Nephron (organoid): ENCODE measurements at regions not wholly inside any gene's neighbourhood (a gene's known extent, or its start where the extent isn't known, plus 50 kb on each side); places are given as distances from the start of the nearest gene placed in this dataset.
A peak's percentile ranks its signal among the peaks of the same experiment; 100 is the strongest.

Experiments
- H3K27ac Mint-ChIP-seq, 3 experiments: 2 replicates each; pipeline ENCODE4 v1.8.0; 2020; ENCODE audit warnings: mixed read lengths in 3 of 3, mild to moderate bottlenecking in 2 of 3, moderate library complexity in 1 of 3
- H3K27me3 Mint-ChIP-seq: 2 replicates; pipeline ENCODE4 v1.8.0; 2021; ENCODE audit warnings: low read depth, mild to moderate bottlenecking, moderate library complexity, mixed read lengths
- H3K36me3 Mint-ChIP-seq: 2 replicates; pipeline ENCODE4 v1.8.0; 2020; ENCODE audit warnings: low read depth, mixed read lengths
- H3K4me1 Mint-ChIP-seq: 2 replicates; pipeline ENCODE4 v1.8.0; 2020; ENCODE audit warnings: mixed read lengths
- H3K4me3 Mint-ChIP-seq, 3 experiments: 2 replicates each; pipeline ENCODE4 v1.8.0; 2020; ENCODE audit warnings: mild to moderate bottlenecking in 3 of 3, mixed read lengths in 3 of 3, moderate library complexity in 2 of 3
- H3K9me3 Mint-ChIP-seq: 2 replicates; pipeline ENCODE4 v1.8.0; 2020; ENCODE audit warnings: mixed read lengths
- CTCF ChIP-seq, 3 experiments: fragments of 200-600 bp; sonication (generic); IDR thresholded peaks; one replicate each; pipeline ENCODE4 v1.5.0; 2021; ENCODE audit warnings: antibody characterized with exemption in 3 of 3; ENCODE audit not compliant: unreplicated experiment in 3 of 3

- Mint-ChIP-seq H3K27ac (peak overlapping the region in 2 of 3 experiments; percentile 4 to 5), H3K4me3 (no peak overlapping the region), H3K4me1 (peaks cover 5% of the 10 kb centered on the region), H3K27me3 (peaks cover 48% of the 10 kb centered on the region), H3K9me3 (no peaks in the 10 kb centered on the region), H3K36me3 (no peaks in the 10 kb centered on the region)
- no peak for TF ChIP-seq CTCF (IDR thresholded peaks at IDR 0.05; ENCODE audit: unreplicated experiment in 3 of 3)
Observed at GRCh38 chr1:34603594-34603993, 151.3 kb upstream of the GJB5 start.

GRCh38 chr1:34606504-34606903 lies 148.3 kb upstream of the GJB5 start:
- Mint-ChIP-seq H3K4me3 (no peak overlapping the region), H3K27ac (no peak overlapping the region), H3K9me3 (no peaks in the 10 kb centered on the region), H3K27me3 (peaks cover 49% of the 10 kb centered on the region), H3K36me3 (no peaks in the 10 kb centered on the region), H3K4me1 (peaks cover 5% of the 10 kb centered on the region)
- no peak for TF ChIP-seq CTCF (IDR thresholded peaks at IDR 0.05; ENCODE audit: unreplicated experiment in 3 of 3)

- no peak for TF ChIP-seq CTCF (IDR thresholded peaks at IDR 0.05; ENCODE audit: unreplicated experiment in 3 of 3)
- Mint-ChIP-seq H3K4me1 (no peaks in the 10 kb centered on the region), H3K36me3 (no peaks in the 10 kb centered on the region), H3K9me3 (no peaks in the 10 kb centered on the region), H3K4me3 (no peak overlapping the region), H3K27ac (no peak overlapping the region), H3K27me3 (peaks cover 50% of the 10 kb centered on the region)
Observed at GRCh38 chr1:34610063-34610462, 144.8 kb upstream of the GJB5 start.

GRCh38 chr1:34611571-34611970 lies 143.3 kb upstream of the GJB5 start:
- TF ChIP-seq CTCF (IDR thresholded peaks at IDR 0.05; ENCODE audit: unreplicated experiment in 3 of 3): no peak
- no peaks in the 10 kb centered on the region for H3K4me1 Mint-ChIP-seq
- H3K9me3 Mint-ChIP-seq: no peaks in the 10 kb centered on the region
- H3K27me3 Mint-ChIP-seq: peaks cover 50% of the 10 kb centered on the region
- no peak overlapping the region for H3K27ac Mint-ChIP-seq
- H3K4me3 Mint-ChIP-seq: no peak overlapping the region
- no peaks in the 10 kb centered on the region for H3K36me3 Mint-ChIP-seq

- TF ChIP-seq CTCF (IDR thresholded peaks at IDR 0.05; ENCODE audit: unreplicated experiment in 3 of 3): no peak
- Mint-ChIP-seq H3K9me3 (no peaks in the 10 kb centered on the region), H3K4me3 (no peak overlapping the region), H3K4me1 (no peaks in the 10 kb centered on the region), H3K27me3 (peaks cover 44% of the 10 kb centered on the region), H3K36me3 (no peaks in the 10 kb centered on the region), H3K27ac (no peak overlapping the region)
Observed at GRCh38 chr1:34612091-34612827, 142.6 kb upstream of the GJB5 start.
